HepG2 (cell line): ENCODE measurements at regions not wholly inside any gene's neighbourhood (a gene's known extent, or its start where the extent isn't known, plus 50 kb on each side); places are given as distances from the start of the nearest gene placed in this dataset.

Experiments used
- EHMT2 ChIP-seq: fragments of 200-600 bp; sonication (generic); IDR thresholded peaks from 2 replicates; pipeline ENCODE4 v1.7.0; 2017; ENCODE audit warnings: antibody characterized with exemption, low read depth, low read length, borderline replicate concordance
- FIP1L1 ChIP-seq: fragments of 200-400 bp; formaldehyde crosslinking; IDR thresholded peaks from 2 replicates; pipeline ENCODE4 v1.6.1; 2018; ENCODE audit warnings: low read depth, mild to moderate bottlenecking, low read length, moderate library complexity, borderline replicate concordance; ENCODE audit not compliant: insufficient read depth
- HMG20B ChIP-seq: conservative IDR thresholded peaks from 2 replicates; pipeline ENCODE4 v1.6.1; 2016; ENCODE audit warnings: missing genetic modification reagents, missing compliant biosample characterization
- HMGXB4 ChIP-seq, 2 experiments: sonication (generic) in 1 of 2; formaldehyde crosslinking in 1 of 2; IDR thresholded peaks; 2 replicates each; pipeline versions ENCODE4 v1.4.0 to v1.6.1; 2018 to 2020; ENCODE audit warnings: missing genetic modification reagents in 2 of 2, borderline replicate concordance in 1 of 2, low read depth in 1 of 2, mild to moderate bottlenecking in 1 of 2, missing biosample characterization in 1 of 2
- JUN ChIP-seq: sonication (generic); formaldehyde crosslinking; IDR thresholded peaks from 2 replicates; pipeline ENCODE4 v1.4.0; 2020; ENCODE audit warnings: mild to moderate bottlenecking, missing genetic modification reagents
- KDM5A ChIP-seq: fragments of 200-600 bp; sonication (generic); IDR thresholded peaks from 2 replicates; pipeline ENCODE4 v1.7.0; 2018; ENCODE audit warnings: antibody characterized with exemption, mild to moderate bottlenecking, low read length, borderline replicate concordance
- SKIL ChIP-seq: sonication (generic); formaldehyde crosslinking; IDR thresholded peaks from 2 replicates; pipeline ENCODE4 v1.8.0; 2022; ENCODE audit warnings: missing genetic modification reagents, mild to moderate bottlenecking, moderate library complexity, borderline replicate concordance
- TCF7L2 ChIP-seq: IDR thresholded peaks from 2 replicates; pipeline ENCODE4 v1.6.1; 2011; ENCODE audit warnings: mild to moderate bottlenecking, low read depth, low read length, moderate library complexity
- USF2 ChIP-seq, 2 experiments: sonication (generic) in 1 of 2; formaldehyde crosslinking in 1 of 2; IDR thresholded peaks; 2 replicates each; pipeline versions ENCODE4 v1.5.1 to v1.6.1; 2011 to 2020; ENCODE audit warnings: borderline replicate concordance in 1 of 2, low read depth in 1 of 2, low read length in 1 of 2, mild to moderate bottlenecking in 1 of 2, missing genetic modification reagents in 1 of 2, moderate library complexity in 1 of 2
- ZBTB34 ChIP-seq: sonication (generic); formaldehyde crosslinking; IDR thresholded peaks from 2 replicates; pipeline ENCODE4 v1.8.0; 2022; ENCODE audit warnings: mild to moderate bottlenecking, missing genetic modification reagents
- ZNF75D ChIP-seq: sonication (generic); formaldehyde crosslinking; IDR thresholded peaks from 2 replicates; pipeline ENCODE4 v1.8.1; 2023; ENCODE audit warnings: missing genetic modification reagents, mild to moderate bottlenecking, borderline replicate concordance

GRCh38 chr1:193525411-193525810 lies 339.0 kb upstream of the B3GALT2 start:
- TF ChIP-seq KDM5A (no peak), USF2 (IDR thresholded peaks at IDR 0.05; ENCODE audit: low read depth, low read length) (no peak), USF2 (CRISPR knock-in tag; IDR thresholded peaks at IDR 0.05; ENCODE audit: borderline replicate concordance) (no peak), EHMT2 (no peak), ZNF75D (CRISPR knock-in tag) (no peak), TCF7L2 (no peak), HMGXB4 (CRISPR knock-in tag; IDR thresholded peaks at IDR 0.05; ENCODE audit: borderline replicate concordance in 1 of 2, low read depth in 1 of 2) (no peak), SKIL (CRISPR knock-in tag) (no peak), ZBTB34 (no peak), FIP1L1 (no peak), HMG20B (no peak), JUN (CRISPR knock-in tag) (no peak)
